AG09319 (cell line): ENCODE measurements at regions not wholly inside any gene's neighbourhood (a gene's known extent, or its start where the extent isn't known, plus 50 kb on each side); places are given as distances from the start of the nearest gene placed in this dataset.

Source experiments
- DNase-seq: peaks from one replicate; pipeline ENCODE4 v3.0.0-alpha.2; 2010; ENCODE audit warnings: low read depth; ENCODE audit errors: extremely low read depth
- TF ChIP-seq, protein P1 (sequence below): IDR thresholded peaks from 2 replicates; pipeline ENCODE4 v1.5.1; 2011; ENCODE audit warnings: low read depth, mild to moderate bottlenecking, inconsistent platforms, low read length, moderate library complexity

DNA sequence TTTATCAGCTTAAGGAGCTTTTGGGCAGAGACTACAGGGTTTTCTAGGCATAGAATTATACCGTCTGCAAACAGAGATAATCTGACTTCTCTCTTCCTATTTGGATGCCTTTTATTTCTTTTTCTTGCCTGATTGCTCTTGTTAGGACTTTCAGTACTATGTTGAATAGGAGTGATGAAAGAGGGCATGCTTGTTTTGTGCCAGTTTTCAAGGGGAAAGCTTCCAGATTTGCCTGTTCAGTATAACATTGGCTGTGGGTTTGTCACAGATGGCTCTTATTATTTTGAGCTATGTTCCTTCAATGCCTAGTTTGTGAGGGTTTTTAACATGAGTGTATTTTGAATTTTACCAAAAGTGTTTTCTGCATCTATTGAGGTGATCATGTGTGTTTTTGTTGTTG, 192.8 kb upstream of the PHACTR1 start:
- DNase-seq, result no peak
- TF ChIP-seq, protein P1, sequence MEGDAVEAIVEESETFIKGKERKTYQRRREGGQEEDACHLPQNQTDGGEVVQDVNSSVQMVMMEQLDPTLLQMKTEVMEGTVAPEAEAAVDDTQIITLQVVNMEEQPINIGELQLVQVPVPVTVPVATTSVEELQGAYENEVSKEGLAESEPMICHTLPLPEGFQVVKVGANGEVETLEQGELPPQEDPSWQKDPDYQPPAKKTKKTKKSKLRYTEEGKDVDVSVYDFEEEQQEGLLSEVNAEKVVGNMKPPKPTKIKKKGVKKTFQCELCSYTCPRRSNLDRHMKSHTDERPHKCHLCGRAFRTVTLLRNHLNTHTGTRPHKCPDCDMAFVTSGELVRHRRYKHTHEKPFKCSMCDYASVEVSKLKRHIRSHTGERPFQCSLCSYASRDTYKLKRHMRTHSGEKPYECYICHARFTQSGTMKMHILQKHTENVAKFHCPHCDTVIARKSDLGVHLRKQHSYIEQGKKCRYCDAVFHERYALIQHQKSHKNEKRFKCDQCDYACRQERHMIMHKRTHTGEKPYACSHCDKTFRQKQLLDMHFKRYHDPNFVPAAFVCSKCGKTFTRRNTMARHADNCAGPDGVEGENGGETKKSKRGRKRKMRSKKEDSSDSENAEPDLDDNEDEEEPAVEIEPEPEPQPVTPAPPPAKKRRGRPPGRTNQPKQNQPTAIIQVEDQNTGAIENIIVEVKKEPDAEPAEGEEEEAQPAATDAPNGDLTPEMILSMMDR, result no peak

- TF ChIP-seq, protein P1, result no peak
- no peak for DNase-seq
Observed at GRCh38 chr6:12525276-12525675, 191.3 kb upstream of the PHACTR1 start.

DNA sequence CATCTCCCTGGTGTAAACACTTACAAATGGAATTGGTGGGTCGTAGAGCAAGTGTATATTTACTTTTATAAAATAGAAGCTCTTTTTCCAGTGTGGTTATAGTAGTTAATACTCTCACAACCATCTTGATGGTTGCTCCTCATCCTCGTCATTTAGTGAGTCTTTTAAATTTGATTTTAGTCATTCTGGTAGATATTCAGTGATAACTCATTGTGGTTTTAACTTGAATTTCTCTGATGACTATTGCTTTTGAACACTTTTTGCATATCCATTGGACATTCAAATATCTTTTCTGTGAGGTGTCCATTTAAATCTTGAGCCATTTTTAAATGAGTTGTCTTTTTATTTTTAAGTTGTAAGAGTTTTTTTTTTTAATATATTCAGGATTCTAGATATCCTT, 189.2 kb upstream of the PHACTR1 start:
- no peak for DNase-seq
- TF ChIP-seq, protein P1, result no peak

DNA sequence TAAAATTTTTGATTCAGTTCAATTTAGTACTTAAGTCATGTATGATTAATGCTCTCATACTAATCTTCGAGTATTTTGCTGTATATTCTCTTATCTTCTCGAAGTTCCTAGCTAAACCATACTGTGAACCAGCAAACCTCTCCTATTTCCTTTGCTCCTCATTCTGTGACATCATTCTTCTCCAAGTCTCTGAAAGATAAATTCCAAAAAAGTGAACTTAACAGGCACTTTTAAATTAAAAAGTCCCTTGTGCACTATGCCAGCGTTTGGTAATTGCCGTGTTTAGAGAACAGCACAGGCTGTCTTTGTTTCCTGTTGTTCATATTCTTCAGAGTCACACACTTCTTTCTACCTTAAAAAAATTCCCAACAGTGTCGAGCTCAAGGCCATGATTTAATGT, 188.4 kb upstream of the PHACTR1 start:
- TF ChIP-seq, protein P1, result no peak
- DNase-seq, result no peak

DNA sequence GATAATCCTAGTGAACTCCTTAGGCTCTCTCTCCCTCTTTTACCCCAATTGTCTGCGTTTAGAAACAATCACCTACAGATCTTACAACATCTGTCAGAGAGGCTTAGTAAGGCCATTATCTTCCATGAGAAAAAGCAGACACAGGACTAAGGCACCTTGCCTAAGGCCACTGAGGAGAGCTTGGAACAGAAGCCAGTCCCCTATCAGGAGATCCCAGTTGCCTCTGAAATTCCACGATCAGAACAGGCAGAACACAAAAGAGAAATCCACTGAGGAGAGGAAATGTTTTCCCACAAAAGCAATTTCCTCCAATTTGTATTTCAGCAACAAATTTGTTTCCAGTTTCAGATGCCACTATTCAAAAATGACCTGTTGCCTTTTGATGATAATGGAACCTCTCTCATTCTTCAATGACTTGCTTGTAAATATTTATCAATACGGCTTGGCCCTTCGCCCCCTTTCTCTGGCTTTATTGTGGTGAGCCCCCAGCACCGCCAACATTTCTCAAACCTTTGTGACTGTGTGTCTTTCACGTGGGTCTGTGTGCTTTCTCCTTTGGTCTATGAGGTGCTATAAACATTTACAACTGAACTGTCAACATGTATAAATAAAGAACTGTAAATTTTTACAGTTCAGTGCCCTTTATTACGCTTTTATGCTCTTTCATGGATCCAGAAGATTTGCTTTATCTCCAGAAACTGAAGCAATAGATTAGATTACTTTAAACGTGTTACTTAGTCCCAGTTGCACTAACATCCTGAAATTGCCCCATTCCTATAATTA, 187.8 kb upstream of the PHACTR1 start:
- TF ChIP-seq, protein P1, result no peak
- no peak for DNase-seq

GRCh38 chr6:12529364-12530019, 187.1 kb upstream of the PHACTR1 start:
- TF ChIP-seq, protein P1, result no peak
- DNase-seq, result no peak

- no peak for DNase-seq
- TF ChIP-seq, protein P1, result no peak
Observed at GRCh38 chr6:12530345-12530744, 186.2 kb upstream of the PHACTR1 start.
